SK-MEL-5 (cell line): ENCODE measurements at regions not wholly inside any gene's neighbourhood (a gene's known extent, or its start where the extent isn't known, plus 50 kb on each side); places are given as distances from the start of the nearest gene placed in this dataset.

ENCODE experiments used
- DNase-seq: peaks from one replicate; pipeline ENCODE4 v3.0.0-alpha.2; 2016; ENCODE audit warnings: low read depth, low spot score
- in situ Hi-C: cut with HindIII; loops from 2 replicates; pipeline ENCODE4 v1.10.0; 2016; ENCODE audit warnings: low sequenced_read_pairs, high pct_unique_total_duplicates, low pct_unique_long_range_greater_than_20kb

- DNase-seq, result peak; percentile 52
- in situ Hi-C loops, result no loop called here
Observed at GRCh38 chr7:153835103-153835502, 217.1 kb upstream of the DPP6 start.

DNA sequence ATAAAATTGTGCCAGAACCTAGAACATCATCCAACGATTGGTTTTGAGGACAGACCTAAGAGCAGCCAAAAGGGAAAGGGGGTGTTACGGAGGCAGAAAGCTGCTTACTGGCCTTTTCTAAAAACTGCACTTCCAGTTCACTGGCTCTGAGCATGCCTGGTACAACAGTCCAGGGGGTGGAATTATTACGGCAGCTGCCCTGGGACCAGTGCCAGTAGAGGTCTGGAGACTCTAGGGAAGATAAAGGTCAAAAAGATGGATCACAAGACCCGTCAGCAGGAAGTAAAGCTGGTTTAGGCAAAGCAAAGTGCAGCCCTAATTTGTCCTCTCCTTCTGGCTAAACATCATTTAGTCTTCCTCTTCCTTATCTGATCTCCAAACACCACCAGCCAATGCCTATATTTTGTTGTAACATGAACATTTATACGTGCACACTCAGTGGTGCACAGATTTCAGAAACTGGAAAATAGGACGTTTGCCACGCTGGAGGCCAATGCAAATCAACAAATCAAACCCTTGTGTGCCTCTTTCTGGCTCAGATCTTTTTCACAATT is 216.4 kb upstream of the DPP6 start:
- peak; percentile 91 for DNase-seq
- in situ Hi-C loops, result no loop called here

- in situ Hi-C loops, result no loop called here
- no peak for DNase-seq
Observed at GRCh38 chr7:153838591-153838990, 213.6 kb upstream of the DPP6 start.

GRCh38 chr7:153840861-153841260 is 211.3 kb upstream of the DPP6 start:
- in situ Hi-C loops, result no loop called here
- no peak for DNase-seq

DNA sequence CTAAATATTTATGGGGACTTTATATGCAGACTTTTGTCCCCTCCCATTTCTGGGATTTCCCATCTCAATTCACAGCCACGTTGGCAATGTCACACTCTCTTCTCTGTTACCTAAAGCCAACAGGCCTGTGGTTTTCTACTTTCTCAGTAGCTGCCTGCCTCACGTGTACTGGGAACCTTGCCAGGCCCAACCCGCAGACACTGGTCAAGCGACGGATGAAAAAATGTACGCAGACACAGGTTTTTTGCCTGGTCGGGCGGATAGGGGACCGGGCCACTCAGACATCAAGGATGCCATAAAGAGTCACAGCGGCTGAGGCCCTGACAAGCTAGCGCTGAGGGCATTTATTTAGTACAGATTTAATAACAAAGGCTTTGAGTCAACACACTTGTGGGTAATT is 204.4 kb upstream of the DPP6 start:
- in situ Hi-C loops, result no loop called here

GRCh38 chr7:153852261-153852660 is 199.9 kb upstream of the DPP6 start:
- in situ Hi-C loops, result no loop called here
- DNase-seq, result peak; percentile 88

More for the DNA sequence above, 204.4 kb upstream of the DPP6 start:
- no peak for DNase-seq

DNA sequence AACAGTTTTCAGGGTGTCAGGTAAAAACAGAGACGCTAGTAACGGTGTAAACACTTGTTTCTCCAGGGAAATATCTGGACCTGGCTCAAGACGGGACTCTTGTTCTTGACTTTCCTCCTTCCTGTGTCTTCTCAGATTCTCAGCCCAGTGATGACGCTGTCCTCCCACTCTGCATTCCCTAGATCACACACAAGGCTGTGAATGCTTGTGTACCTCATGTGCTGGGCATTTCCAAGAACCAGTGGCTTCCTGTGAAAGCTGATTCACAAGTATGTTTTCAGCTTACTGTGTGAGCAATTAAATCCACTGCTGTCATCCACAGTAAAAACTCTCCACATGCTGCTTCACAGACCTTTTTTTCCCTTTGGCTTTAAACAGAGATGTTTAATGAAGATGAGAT is 193.8 kb upstream of the DPP6 start:
- in situ Hi-C loops, result no loop called here
- DNase-seq, result peak; percentile 79

GRCh38 chr7:153859239-153859638 is 193.0 kb upstream of the DPP6 start:
- in situ Hi-C loops, result no loop called here
- peak; percentile 43 for DNase-seq

DNA sequence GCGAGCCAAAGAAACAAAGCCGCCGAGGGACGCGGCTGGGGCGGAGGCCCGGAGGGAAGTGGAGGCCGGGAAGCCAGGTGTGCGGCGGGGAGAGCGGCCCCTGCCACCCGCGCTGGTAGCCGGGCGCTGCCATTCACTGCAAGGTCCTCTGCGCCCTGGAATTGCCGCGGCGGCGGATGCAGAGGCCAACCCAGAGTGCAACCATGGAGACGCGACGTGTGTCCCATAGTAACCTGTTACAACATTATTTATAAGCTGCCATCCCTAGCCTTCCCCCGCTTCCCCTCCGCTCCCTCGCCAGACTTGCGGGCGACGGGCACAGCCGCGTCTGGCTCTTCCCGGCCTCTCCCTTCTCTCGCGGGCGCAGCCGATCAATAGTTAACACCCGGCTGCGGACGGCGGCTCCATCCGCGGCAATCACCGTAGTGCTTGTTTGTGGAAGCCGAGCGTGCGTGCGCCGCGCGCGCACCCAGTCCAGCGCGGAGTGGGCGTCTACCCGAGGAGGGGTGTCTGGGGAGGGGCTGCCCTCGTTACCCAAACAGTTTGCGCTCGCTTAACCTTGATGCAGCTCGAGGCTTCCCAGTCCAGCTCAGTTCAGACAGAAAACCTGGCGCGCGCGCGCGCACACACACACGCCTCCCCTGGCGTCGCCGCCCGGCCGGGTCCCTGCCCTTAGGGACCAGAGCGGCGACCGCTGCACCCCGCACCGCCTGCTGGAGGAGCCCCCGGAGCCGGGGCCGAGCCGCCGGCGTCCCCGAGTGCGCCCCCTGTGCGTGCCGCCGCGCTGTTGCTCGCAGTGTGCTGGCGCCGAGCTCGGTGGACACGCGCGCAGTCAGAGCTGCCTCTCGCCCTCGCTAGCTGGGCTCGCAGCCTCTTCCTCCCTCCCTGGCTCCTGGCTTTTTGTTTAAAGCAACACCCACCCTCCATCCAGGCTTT is 165.4 kb upstream of the DPP6 start:
- DNase-seq, result peak; percentile 36
- in situ Hi-C loops, result no loop called here

DNA sequence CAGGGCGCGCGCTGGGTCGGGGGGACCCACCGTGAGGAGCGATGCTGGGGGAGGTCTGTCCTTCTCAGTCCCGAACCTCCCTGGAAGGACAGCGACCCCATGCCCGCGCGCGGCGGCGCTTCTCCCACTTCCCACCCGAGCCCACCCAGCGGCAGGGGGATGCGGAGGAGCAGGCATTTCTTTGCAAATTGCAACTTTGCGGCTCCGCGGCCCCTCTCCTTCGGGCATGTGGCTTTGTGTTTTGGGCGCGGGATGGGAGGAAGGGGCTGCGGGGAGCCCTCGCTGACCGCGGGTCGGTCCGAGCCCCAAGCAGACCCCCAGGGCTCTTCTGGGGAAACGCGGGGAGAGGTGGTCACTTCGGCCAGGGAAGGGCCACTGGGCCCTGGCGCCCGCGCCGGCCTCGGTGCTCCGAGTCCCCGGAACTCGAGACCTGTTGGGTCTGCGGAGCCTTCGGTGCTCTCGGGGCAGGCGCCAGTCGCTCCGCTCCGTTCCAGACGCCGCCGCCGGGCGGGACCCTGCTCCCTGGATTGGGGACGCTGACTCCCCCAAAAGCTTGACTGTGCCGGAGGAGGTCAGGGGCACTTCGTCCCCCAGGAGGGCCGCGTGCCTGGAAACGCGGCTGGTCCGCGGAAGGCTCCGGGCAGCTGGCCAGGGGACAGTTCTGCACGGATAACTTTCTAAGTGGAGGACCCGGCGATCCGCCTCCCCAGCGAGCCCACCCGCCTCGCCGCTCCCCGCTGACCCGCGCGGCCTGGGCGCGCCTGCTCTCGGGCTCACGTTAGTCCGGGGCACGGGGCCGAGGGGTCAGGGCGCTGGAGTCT is 164.2 kb upstream of the DPP6 start:
- in situ Hi-C loops, result no loop called here
- no peak for DNase-seq

- in situ Hi-C loops, result no loop called here
Observed at GRCh38 chr7:153891990-153892389, 160.2 kb upstream of the DPP6 start.

GRCh38 chr7:153902862-153903261 is 149.3 kb upstream of the DPP6 start:
- no peak for DNase-seq
- in situ Hi-C loops, result no loop called here

More at GRCh38 chr7:153891990-153892389, 160.2 kb upstream of the DPP6 start:
- no peak for DNase-seq

GRCh38 chr7:153912211-153912610 is 140.0 kb upstream of the DPP6 start:
- in situ Hi-C loops, result no loop called here
- DNase-seq, result no peak

GRCh38 chr7:153920126-153920525 is 132.1 kb upstream of the DPP6 start:
- DNase-seq, result no peak
- in situ Hi-C loops, result no loop called here

DNA sequence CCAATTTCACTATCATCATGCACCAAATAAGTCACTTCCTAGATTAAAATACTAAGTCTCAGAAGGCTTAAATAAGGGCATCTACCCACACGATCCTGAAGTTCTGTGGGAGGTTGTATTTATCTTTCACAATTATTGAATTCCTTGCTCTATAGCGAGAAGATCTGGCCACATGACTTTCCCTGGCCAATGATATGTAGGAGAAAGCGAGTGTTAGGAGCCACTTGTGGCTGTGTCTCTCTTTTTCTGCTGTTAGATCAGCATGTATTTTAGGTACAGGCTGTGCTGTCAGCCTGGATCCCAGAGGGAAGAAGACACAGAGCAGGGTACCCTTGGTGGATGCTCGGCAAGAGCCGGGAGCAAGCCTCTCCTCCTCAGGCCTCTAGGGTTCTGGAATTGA is 131.3 kb upstream of the DPP6 start:
- in situ Hi-C loops, result no loop called here

GRCh38 chr7:153921408-153921807 is 130.8 kb upstream of the DPP6 start:
- DNase-seq, result no peak
- in situ Hi-C loops, result no loop called here

More for the DNA sequence above, 131.3 kb upstream of the DPP6 start:
- DNase-seq, result no peak

GRCh38 chr7:153930696-153931095 is 121.5 kb upstream of the DPP6 start:
- in situ Hi-C loops, result no loop called here

DNA sequence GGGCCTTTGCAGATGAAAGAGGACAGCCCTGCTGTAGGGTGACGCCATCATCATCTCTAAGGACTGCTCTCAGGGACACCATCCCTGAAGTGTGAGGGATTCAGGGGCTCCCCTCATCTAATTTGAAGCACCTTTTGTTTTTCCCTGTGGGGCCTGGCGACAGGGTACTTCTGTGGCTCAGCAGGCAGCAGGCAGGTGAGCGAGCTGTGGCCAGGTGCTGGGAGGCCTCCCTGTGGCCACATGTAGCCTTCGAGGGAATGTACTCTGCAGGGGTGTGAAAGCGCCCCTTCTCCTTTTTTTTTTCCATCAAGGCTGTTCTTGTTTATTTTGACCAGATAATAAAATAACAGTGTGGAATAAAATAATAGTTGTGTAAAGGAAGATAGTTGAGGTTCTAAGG is 118.2 kb upstream of the DPP6 start:
- DNase-seq, result no peak

More at GRCh38 chr7:153930696-153931095, 121.5 kb upstream of the DPP6 start:
- no peak for DNase-seq

More for the DNA sequence above, 118.2 kb upstream of the DPP6 start:
- in situ Hi-C loops, result no loop called here
